Sigmoid colon (tissue), 4 donors: ENCODE measurements at regions not wholly inside any gene's neighbourhood (a gene's known extent, or its start where the extent isn't known, plus 50 kb on each side); places are given as distances from the start of the nearest gene placed in this dataset.

Source experiments
- CTCF ChIP-seq, 4 experiments: fragments of 450-650 bp in 3 of 4; fragments of 200-600 bp in 1 of 4; IDR thresholded peaks; one replicate each; pipeline ENCODE4 v1.5.1; 2016 to 2019; ENCODE audit warnings: antibody characterized with exemption in 4 of 4, mild to moderate bottlenecking in 3 of 4, moderate library complexity in 2 of 4
- EP300 ChIP-seq, 4 donors: sonication (generic); formaldehyde crosslinking; IDR thresholded peaks; one replicate each; pipeline ENCODE4 v1.6.1; 2017; ENCODE audit warnings: antibody characterized with exemption in 4 of 4
- POLR2A ChIP-seq, 2 donors: fragments of 450-650 bp; IDR thresholded peaks; one replicate each; pipeline ENCODE4 v1.6.1; 2016; ENCODE audit warnings: antibody characterized with exemption in 2 of 2, mild to moderate bottlenecking in 2 of 2, moderate library complexity in 2 of 2
- POLR2AphosphoS5 ChIP-seq, 4 donors: sonication (generic); formaldehyde crosslinking; IDR thresholded peaks; one replicate each; pipeline ENCODE4 v1.6.1; 2017; ENCODE audit warnings: antibody characterized with exemption in 4 of 4

GRCh38 chr7:118615681-118616080, 391.2 kb downstream of the ANKRD7 start:
- TF ChIP-seq CTCF (IDR thresholded peaks at IDR 0.05) (no peak), POLR2A (IDR thresholded peaks at IDR 0.05) (no peak), POLR2AphosphoS5 (IDR thresholded peaks at IDR 0.05) (no peak), EP300 (IDR thresholded peaks at IDR 0.05) (no peak)
